ENCODE measurements at regions not wholly inside any gene's neighbourhood (a gene's known extent, or its start where the extent isn't known, plus 50 kb on each side); places are given as distances from the start of the nearest gene placed in this dataset.

- Histone ChIP-seq H3K27me3 (ENCODE audit: insufficient read depth, low read length) (no peaks in the 10 kb centered on the region), H3K27ac (ENCODE audit: low read depth, low read length) (no peak overlapping the region), H3K4me2 (ENCODE audit: low read length) (no peak overlapping the region), H3K4me1 (ENCODE audit: control insufficient read depth in 1 of 2, insufficient read depth in 2 of 2, low read length in 2 of 2) (no peaks in the 10 kb centered on the region), H3K9me3 (ENCODE audit: control insufficient read depth in 1 of 2, insufficient read depth in 1 of 2, low read depth in 1 of 2, low read length in 2 of 2) (no peaks in the 10 kb centered on the region), H3K79me2 (ENCODE audit: insufficient read depth, low read length) (no peaks in the 10 kb centered on the region), H3K9ac (ENCODE audit: low read length) (no peak overlapping the region), H2AFZ (ENCODE audit: low read depth, low read length, poor library complexity, severe bottlenecking) (no peak overlapping the region), H3K9me2 (ENCODE audit: insufficient read depth) (no peaks in the 10 kb centered on the region), H4K20me1 (ENCODE audit: insufficient read depth) (no peaks in the 10 kb centered on the region), H3K4me3 (replicated peaks in 1 of 2; ENCODE audit: low read depth in 1 of 2, low read length in 2 of 2) (no peak overlapping the region), H3K36me3 (ENCODE audit: control insufficient read depth in 1 of 2, insufficient read depth in 2 of 2, low read length in 2 of 2) (no peaks in the 10 kb centered on the region)
- RAD21 ChIA-PET (ENCODE audit: low non-redundant PET in 1 of 2, low total read pairs in 2 of 2, uncharacterized antibody in 2 of 2, unreplicated experiment in 2 of 2): no interaction called here
- no peak for TF ChIP-seq ZBTB33 (IDR thresholded peaks at IDR 0.05; ENCODE audit: extremely low read depth, insufficient replicate concordance, low read length)
- no peak for TF ChIP-seq EGR1 (IDR thresholded peaks at IDR 0.05; ENCODE audit: low read depth)
- no peak for TF ChIP-seq RAD21 (IDR thresholded peaks at IDR 0.05; ENCODE audit: low read depth)
- no peak for TF ChIP-seq YY1 (IDR thresholded peaks at IDR 0.05; ENCODE audit: extremely low read depth, insufficient replicate concordance, low read depth, low read length)
- no peak for TF ChIP-seq TCF7L2 (IDR thresholded peaks at IDR 0.05; ENCODE audit: borderline replicate concordance, extremely low read depth, insufficient read depth, insufficient read length)
- intact Hi-C loops (cut with micrococcal nuclease): no loop called here
- no peak for DNase-seq (ENCODE audit: low read depth, low spot score)
- ATAC-seq: no peak
- CTCF ChIA-PET: no interaction called here
- POLR2A ChIA-PET: no interaction called here
- BruUV-seq (replicated peaks): no TSS peak
These were observed 1363.0 kb downstream of the TBC1D22A start for GRCh38 chr22:48125416-48125815.

DNA sequence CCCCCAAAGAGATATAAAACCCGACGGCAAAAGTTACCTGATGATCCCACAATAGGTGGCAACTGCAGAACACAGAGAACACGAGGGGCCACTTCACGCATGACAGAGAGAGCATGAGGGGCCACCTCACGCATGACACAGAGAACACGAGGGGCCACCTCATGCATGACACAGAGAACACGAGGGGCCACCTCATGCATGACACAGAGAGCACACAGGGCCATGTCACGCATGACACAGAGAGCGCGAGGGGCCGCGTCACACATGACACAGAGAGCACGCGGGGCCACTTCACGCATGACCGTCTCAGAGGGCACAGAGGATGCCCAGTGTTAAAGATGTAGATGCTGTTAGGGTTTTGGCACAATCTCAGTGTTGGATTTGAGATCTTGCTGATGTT, 1359.5 kb downstream of the TBC1D22A start:
- ChIA-PET CTCF (no interaction called here), RAD21 (ENCODE audit: low non-redundant PET in 1 of 2, low total read pairs in 2 of 2, uncharacterized antibody in 2 of 2, unreplicated experiment in 2 of 2) (no interaction called here), POLR2A (no interaction called here)
- Histone ChIP-seq H4K20me1 (ENCODE audit: insufficient read depth) (no peaks in the 10 kb centered on the region), H3K9ac (ENCODE audit: low read length) (no peak overlapping the region), H3K4me2 (ENCODE audit: low read length) (no peak overlapping the region), H2AFZ (ENCODE audit: low read depth, low read length, poor library complexity, severe bottlenecking) (no peak overlapping the region), H3K4me3 (replicated peaks in 1 of 2; ENCODE audit: low read depth in 1 of 2, low read length in 2 of 2) (no peak overlapping the region), H3K9me3 (ENCODE audit: control insufficient read depth in 1 of 2, insufficient read depth in 1 of 2, low read depth in 1 of 2, low read length in 2 of 2) (no peaks in the 10 kb centered on the region), H3K27ac (ENCODE audit: low read depth, low read length) (no peak overlapping the region), H3K27me3 (ENCODE audit: insufficient read depth, low read length) (no peaks in the 10 kb centered on the region), H3K9me2 (ENCODE audit: insufficient read depth) (no peaks in the 10 kb centered on the region), H3K79me2 (ENCODE audit: insufficient read depth, low read length) (no peaks in the 10 kb centered on the region), H3K36me3 (ENCODE audit: control insufficient read depth in 1 of 2, insufficient read depth in 2 of 2, low read length in 2 of 2) (no peaks in the 10 kb centered on the region), H3K4me1 (ENCODE audit: control insufficient read depth in 1 of 2, insufficient read depth in 2 of 2, low read length in 2 of 2) (no peaks in the 10 kb centered on the region)
- no peak for DNase-seq (ENCODE audit: low read depth, low spot score)
- TF ChIP-seq, protein P1, sequence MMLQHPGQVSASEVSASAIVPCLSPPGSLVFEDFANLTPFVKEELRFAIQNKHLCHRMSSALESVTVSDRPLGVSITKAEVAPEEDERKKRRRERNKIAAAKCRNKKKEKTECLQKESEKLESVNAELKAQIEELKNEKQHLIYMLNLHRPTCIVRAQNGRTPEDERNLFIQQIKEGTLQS (IDR thresholded peaks at IDR 0.05): no peak
- no peak for TF ChIP-seq EZH2 (IDR thresholded peaks at IDR 0.05)
- no peak for TF ChIP-seq POLR2A (IDR thresholded peaks at IDR 0.05; ENCODE audit: borderline replicate concordance, extremely low read depth, insufficient read depth, insufficient read length)
- TF ChIP-seq ZBTB33 (IDR thresholded peaks at IDR 0.05; ENCODE audit: extremely low read depth, insufficient replicate concordance, low read length): no peak
- intact Hi-C loops (cut with micrococcal nuclease): no loop called here
- no TSS peak for BruUV-seq (replicated peaks)
- ATAC-seq: no peak
